ENCODE measurements at regions not wholly inside any gene's neighbourhood (a gene's known extent, or its start where the extent isn't known, plus 50 kb on each side); places are given as distances from the start of the nearest gene placed in this dataset.

GRCh38 chr16:86211800-86212199 is 298.5 kb upstream of the FOXF1 start:
- Mint-ChIP-seq H3K4me3 (ENCODE audit: unreplicated experiment) (no peak overlapping the region), H3K27me3 (ENCODE audit: unreplicated experiment) (peaks cover 2% of the 10 kb centered on the region), H3K27ac (ENCODE audit: unreplicated experiment) (no peak overlapping the region), H3K36me3 (ENCODE audit: unreplicated experiment) (peaks cover 11% of the 10 kb centered on the region), H3K4me1 (ENCODE audit: low read depth, unreplicated experiment) (no peaks in the 10 kb centered on the region), H3K9me3 (ENCODE audit: unreplicated experiment) (peaks cover 2% of the 10 kb centered on the region)
- no peak for TF ChIP-seq CTCF (IDR thresholded peaks at IDR 0.05; ENCODE audit: partially characterized antibody, unreplicated experiment)
- DNase-seq = no peak

GRCh38 chr16:86212706-86213436 is 297.5 kb upstream of the FOXF1 start:
- H3K9me3 Mint-ChIP-seq (ENCODE audit: unreplicated experiment) = peaks cover 2% of the 10 kb centered on the region
- H3K36me3 Mint-ChIP-seq (ENCODE audit: unreplicated experiment) = peaks cover 11% of the 10 kb centered on the region
- TF ChIP-seq CTCF (IDR thresholded peaks at IDR 0.05; ENCODE audit: partially characterized antibody, unreplicated experiment) = no peak
- peaks cover 2% of the 10 kb centered on the region for H3K27me3 Mint-ChIP-seq (ENCODE audit: unreplicated experiment)
- no peak overlapping the region for H3K4me3 Mint-ChIP-seq (ENCODE audit: unreplicated experiment)
- H3K4me1 Mint-ChIP-seq (ENCODE audit: low read depth, unreplicated experiment) = no peaks in the 10 kb centered on the region
- no peak overlapping the region for H3K27ac Mint-ChIP-seq (ENCODE audit: unreplicated experiment)
- DNase-seq = no peak

- no peak for DNase-seq
- peaks cover 11% of the 10 kb centered on the region for H3K36me3 Mint-ChIP-seq (ENCODE audit: unreplicated experiment)
- no peak overlapping the region for H3K27ac Mint-ChIP-seq (ENCODE audit: unreplicated experiment)
- TF ChIP-seq CTCF (IDR thresholded peaks at IDR 0.05; ENCODE audit: partially characterized antibody, unreplicated experiment) = no peak
- no peaks in the 10 kb centered on the region for H3K4me1 Mint-ChIP-seq (ENCODE audit: low read depth, unreplicated experiment)
- H3K9me3 Mint-ChIP-seq (ENCODE audit: unreplicated experiment) = peaks cover 2% of the 10 kb centered on the region
- peaks cover 1% of the 10 kb centered on the region for H3K27me3 Mint-ChIP-seq (ENCODE audit: unreplicated experiment)
- no peak overlapping the region for H3K4me3 Mint-ChIP-seq (ENCODE audit: unreplicated experiment)
These were observed 296.7 kb upstream of the FOXF1 start for GRCh38 chr16:86213437-86214205.

GRCh38 chr16:86214326-86215232 is 295.7 kb upstream of the FOXF1 start:
- TF ChIP-seq CTCF (IDR thresholded peaks at IDR 0.05; ENCODE audit: partially characterized antibody, unreplicated experiment) = no peak
- Mint-ChIP-seq H3K36me3 (ENCODE audit: unreplicated experiment) (peaks cover 11% of the 10 kb centered on the region), H3K9me3 (ENCODE audit: unreplicated experiment) (peaks cover 2% of the 10 kb centered on the region), H3K4me1 (ENCODE audit: low read depth, unreplicated experiment) (no peaks in the 10 kb centered on the region), H3K4me3 (ENCODE audit: unreplicated experiment) (no peak overlapping the region), H3K27ac (ENCODE audit: unreplicated experiment) (no peak overlapping the region), H3K27me3 (ENCODE audit: unreplicated experiment) (no peaks in the 10 kb centered on the region)
- no peak for DNase-seq

All from glutamatergic neuron (in vitro differentiated cells).